Naive thymus-derived CD4-positive, alpha-beta T cell (primary cell): ENCODE measurements at regions not wholly inside any gene's neighbourhood (a gene's known extent, or its start where the extent isn't known, plus 50 kb on each side); places are given as distances from the start of the nearest gene placed in this dataset.

ENCODE experiments used
- ATAC-seq: fragments of 150-1000 bp; cut with Tn5 transposase; 2 replicates; pipeline ENCODE4 v1.10.0; 2021; ENCODE audit warnings: mild to moderate bottlenecking, moderate library complexity
- CTCF ChIA-PET: fragments of 350-600 bp; sonication (Branson Sonifier 250); formaldehyde crosslinking; loops from one replicate; lab custom pipeline; 2021; ENCODE audit warnings: antibody characterized with exemption; lab: Charles Lee
- POLR2A ChIA-PET: fragments of 350-600 bp; sonication (Branson Sonifier 250); formaldehyde crosslinking; loops from one replicate; lab custom pipeline; 2021; ENCODE audit warnings: antibody characterized with exemption, inconsistent platforms; lab: Charles Lee
- DNase-seq, 9 donors: peaks; one replicate each; pipeline versions ENCODE4 v3.0.0 to v3.0.0-alpha.2; 2020 to 2022; ENCODE audit warnings: mixed read lengths in 1 of 9
- H3K27ac ChIP-seq: one replicate; pipeline ENCODE4 v1.7.0; 2013; ENCODE audit warnings: mild to moderate bottlenecking, low read depth, low read length, moderate library complexity
- H3K27me3 ChIP-seq, 2 donors: one replicate each; pipeline ENCODE4 v1.7.0; 2013; ENCODE audit warnings: low read length in 2 of 2, mild to moderate bottlenecking in 2 of 2, moderate library complexity in 2 of 2; ENCODE audit not compliant: control insufficient read depth in 2 of 2, insufficient read depth in 2 of 2
- H3K36me3 ChIP-seq, 3 experiments: 1 replicate in 2 of 3; 2 replicates in 1 of 3; pipeline ENCODE4 v1.7.0; 2013; ENCODE audit warnings: low read length in 3 of 3, mild to moderate bottlenecking in 3 of 3, moderate library complexity in 1 of 3; ENCODE audit not compliant: insufficient read depth in 3 of 3, control insufficient read depth in 2 of 3
- H3K4me1 ChIP-seq, 2 donors: one replicate each; pipeline ENCODE4 v1.7.0; 2013; ENCODE audit warnings: low read length in 2 of 2, mild to moderate bottlenecking in 2 of 2, moderate library complexity in 1 of 2; ENCODE audit not compliant: control insufficient read depth in 2 of 2, insufficient read depth in 2 of 2
- H3K4me3 ChIP-seq: 2 replicates; pipeline ENCODE4 v1.7.0; 2013; ENCODE audit warnings: mild to moderate bottlenecking, low read length
- H3K9me3 ChIP-seq, 3 experiments: 1 replicate in 2 of 3; 2 replicates in 1 of 3; pipeline ENCODE4 v1.7.0; 2013; ENCODE audit warnings: low read length in 3 of 3; ENCODE audit not compliant: control insufficient read depth in 2 of 3
- H3K27ac Mint-ChIP-seq, 9 donors: one replicate each; pipeline ENCODE4 v1.8.0; 2020 to 2022; ENCODE audit warnings: mixed read lengths in 9 of 9, mild to moderate bottlenecking in 8 of 9, moderate library complexity in 5 of 9, inconsistent platforms in 2 of 9
- H3K27me3 Mint-ChIP-seq, 5 donors: one replicate each; pipeline ENCODE4 v1.8.0; 2021 to 2022; ENCODE audit warnings: mixed read lengths in 5 of 5, mild to moderate bottlenecking in 1 of 5
- H3K36me3 Mint-ChIP-seq, 5 donors: one replicate each; pipeline ENCODE4 v1.8.0; 2020 to 2022; ENCODE audit warnings: mixed read lengths in 5 of 5, mild to moderate bottlenecking in 3 of 5, inconsistent platforms in 1 of 5
- H3K4me1 Mint-ChIP-seq, 7 donors: one replicate each; pipeline ENCODE4 v1.8.0; 2020 to 2022; ENCODE audit warnings: mixed read lengths in 7 of 7, mild to moderate bottlenecking in 3 of 7, inconsistent platforms in 1 of 7
- H3K4me3 Mint-ChIP-seq, 10 donors: one replicate each; pipeline ENCODE4 v1.8.0; 2020 to 2022; ENCODE audit warnings: mild to moderate bottlenecking in 10 of 10, mixed read lengths in 10 of 10, moderate library complexity in 6 of 10, inconsistent platforms in 2 of 10
- H3K9me3 Mint-ChIP-seq, 11 donors: one replicate each; pipeline ENCODE4 v1.8.0; 2020 to 2022; ENCODE audit warnings: mixed read lengths in 11 of 11, mild to moderate bottlenecking in 4 of 11, inconsistent platforms in 1 of 11, moderate library complexity in 1 of 11
- intact Hi-C, 2 donors: fragments of 100-400 bp; cut with micrococcal nuclease; formaldehyde crosslinking; loops; one replicate each; pipeline ENCODE4 v1.15.1; 2023

GRCh38 chr5:100148239-100148638 lies 386.9 kb upstream of the FAM174A start:
- Histone ChIP-seq H3K9me3 (no peaks in the 10 kb centered on the region), H3K4me3 (no peak overlapping the region), H3K4me1 (no peaks in the 10 kb centered on the region), H3K27ac (no peak overlapping the region), H3K36me3 (no peaks in the 10 kb centered on the region), H3K27me3 (no peaks in the 10 kb centered on the region)
- peaks cover 0 to 4% (median 0%) of the 10 kb centered on the region in 11 donors for H3K9me3 Mint-ChIP-seq
- ATAC-seq, result no peak
- H3K4me1 Mint-ChIP-seq, result no peaks in the 10 kb centered on the region
- no peak overlapping the region for H3K4me3 Mint-ChIP-seq
- no peaks in the 10 kb centered on the region for H3K36me3 Mint-ChIP-seq
- no peak for DNase-seq
- POLR2A ChIA-PET, result no interaction called here
- H3K27me3 Mint-ChIP-seq, result no peaks in the 10 kb centered on the region
- CTCF ChIA-PET, result no interaction called here
- intact Hi-C loops, result no loop called here
- no peak overlapping the region for H3K27ac Mint-ChIP-seq

GRCh38 chr5:100142607-100143006 lies 392.6 kb upstream of the FAM174A start:
- no peak overlapping the region for H3K4me3 ChIP-seq
- ChIA-PET POLR2A (no interaction called here), CTCF (no interaction called here)
- no peaks in the 10 kb centered on the region for H3K4me1 ChIP-seq
- Mint-ChIP-seq H3K9me3 (peaks cover 0 to 4% (median 0%) of the 10 kb centered on the region in 11 donors), H3K27ac (no peak overlapping the region), H3K36me3 (no peaks in the 10 kb centered on the region), H3K4me3 (no peak overlapping the region), H3K27me3 (no peaks in the 10 kb centered on the region), H3K4me1 (no peaks in the 10 kb centered on the region)
- no peaks in the 10 kb centered on the region for H3K27me3 ChIP-seq
- intact Hi-C loops, result no loop called here
- no peaks in the 10 kb centered on the region for H3K36me3 ChIP-seq
- no peaks in the 10 kb centered on the region for H3K9me3 ChIP-seq
- no peak overlapping the region for H3K27ac ChIP-seq
- ATAC-seq, result no peak
- DNase-seq, result no peak

GRCh38 chr5:100131161-100131560 lies 404.0 kb upstream of the FAM174A start:
- no peak overlapping the region for H3K4me3 ChIP-seq

GRCh38 chr5:100130307-100130706 lies 404.9 kb upstream of the FAM174A start:
- intact Hi-C loops, result no loop called here
- CTCF ChIA-PET, result no interaction called here

More at GRCh38 chr5:100131161-100131560, 404.0 kb upstream of the FAM174A start:
- DNase-seq (no peak), ATAC-seq (no peak)
- H3K9me3 ChIP-seq, result no peaks in the 10 kb centered on the region
- H3K27ac Mint-ChIP-seq, result no peak overlapping the region
- H3K36me3 Mint-ChIP-seq, result no peaks in the 10 kb centered on the region
- POLR2A ChIA-PET, result no interaction called here
- CTCF ChIA-PET, result no interaction called here
- H3K27me3 Mint-ChIP-seq, result no peaks in the 10 kb centered on the region
- no peaks in the 10 kb centered on the region for H3K4me1 ChIP-seq
- H3K9me3 Mint-ChIP-seq, result peaks cover 0 to 7% (median 0%) of the 10 kb centered on the region in 11 donors
- H3K27me3 ChIP-seq, result no peaks in the 10 kb centered on the region
- H3K27ac ChIP-seq, result no peak overlapping the region
- no peaks in the 10 kb centered on the region for H3K36me3 ChIP-seq
- intact Hi-C loops, result no loop called here
- no peaks in the 10 kb centered on the region for H3K4me1 Mint-ChIP-seq
- no peak overlapping the region for H3K4me3 Mint-ChIP-seq

GRCh38 chr5:100119903-100120302 lies 415.3 kb upstream of the FAM174A start:
- ChIA-PET CTCF (no interaction called here), POLR2A (no interaction called here)
- Histone ChIP-seq H3K4me1 (no peaks in the 10 kb centered on the region), H3K27me3 (no peaks in the 10 kb centered on the region), H3K9me3 (no peaks in the 10 kb centered on the region), H3K36me3 (no peaks in the 10 kb centered on the region), H3K27ac (no peak overlapping the region), H3K4me3 (no peak overlapping the region)
- H3K4me1 Mint-ChIP-seq, result no peaks in the 10 kb centered on the region
- intact Hi-C loops, result no loop called here
- no peak for ATAC-seq
- H3K9me3 Mint-ChIP-seq, result peaks cover 0 to 4% (median 0%) of the 10 kb centered on the region in 11 donors
- H3K27ac Mint-ChIP-seq, result no peak overlapping the region
- no peak overlapping the region for H3K4me3 Mint-ChIP-seq
- DNase-seq, result no peak
- no peaks in the 10 kb centered on the region for H3K36me3 Mint-ChIP-seq
- H3K27me3 Mint-ChIP-seq, result no peaks in the 10 kb centered on the region

More at GRCh38 chr5:100130307-100130706, 404.9 kb upstream of the FAM174A start:
- Histone ChIP-seq H3K27me3 (no peaks in the 10 kb centered on the region), H3K4me3 (no peak overlapping the region), H3K27ac (no peak overlapping the region), H3K4me1 (no peaks in the 10 kb centered on the region), H3K36me3 (no peaks in the 10 kb centered on the region), H3K9me3 (no peaks in the 10 kb centered on the region)
- H3K27ac Mint-ChIP-seq, result no peak overlapping the region
- no peaks in the 10 kb centered on the region for H3K36me3 Mint-ChIP-seq
- H3K9me3 Mint-ChIP-seq, result peaks cover 0 to 7% (median 0%) of the 10 kb centered on the region in 11 donors
- no peak overlapping the region for H3K4me3 Mint-ChIP-seq
- DNase-seq, result no peak
- POLR2A ChIA-PET, result no interaction called here
- H3K27me3 Mint-ChIP-seq, result no peaks in the 10 kb centered on the region
- ATAC-seq, result no peak
- no peaks in the 10 kb centered on the region for H3K4me1 Mint-ChIP-seq

- intact Hi-C loops, result no loop called here
- H3K9me3 Mint-ChIP-seq, result peaks cover 0 to 32% (median 10%) of the 10 kb centered on the region in 11 donors
- CTCF ChIA-PET, result no interaction called here
- Histone ChIP-seq H3K9me3 (peaks cover 0 to 8% (median 0%) of the 10 kb centered on the region in 3 experiments), H3K27ac (no peak overlapping the region), H3K36me3 (no peaks in the 10 kb centered on the region), H3K27me3 (no peaks in the 10 kb centered on the region), H3K4me1 (no peaks in the 10 kb centered on the region), H3K4me3 (no peak overlapping the region)
- no peak overlapping the region for H3K27ac Mint-ChIP-seq
- H3K4me1 Mint-ChIP-seq, result no peaks in the 10 kb centered on the region
- no peaks in the 10 kb centered on the region for H3K27me3 Mint-ChIP-seq
- H3K4me3 Mint-ChIP-seq, result no peak overlapping the region
- DNase-seq (no peak), ATAC-seq (no peak)
- H3K36me3 Mint-ChIP-seq, result peaks cover 0 to 4% (median 0%) of the 10 kb centered on the region in 5 donors
- POLR2A ChIA-PET, result no interaction called here
Observed at GRCh38 chr5:100110497-100110896, 424.7 kb upstream of the FAM174A start.

GRCh38 chr5:100108883-100109282 lies 426.3 kb upstream of the FAM174A start:
- no peak for ATAC-seq
- Mint-ChIP-seq H3K9me3 (peaks cover 0 to 32% (median 10%) of the 10 kb centered on the region in 11 donors), H3K4me1 (no peaks in the 10 kb centered on the region), H3K36me3 (peaks cover 0 to 4% (median 0%) of the 10 kb centered on the region in 5 donors), H3K27ac (no peak overlapping the region), H3K4me3 (no peak overlapping the region), H3K27me3 (no peaks in the 10 kb centered on the region)
- DNase-seq, result no peak
- ChIA-PET CTCF (no interaction called here), POLR2A (no interaction called here)
- no peak overlapping the region for H3K4me3 ChIP-seq
- H3K4me1 ChIP-seq, result no peaks in the 10 kb centered on the region
- H3K9me3 ChIP-seq, result peaks cover 0 to 8% (median 0%) of the 10 kb centered on the region in 3 experiments
- intact Hi-C loops, result no loop called here
- no peaks in the 10 kb centered on the region for H3K27me3 ChIP-seq
- H3K36me3 ChIP-seq, result no peaks in the 10 kb centered on the region
- H3K27ac ChIP-seq, result no peak overlapping the region
